ENCODE measurements at regions not wholly inside any gene's neighbourhood (a gene's known extent, or its start where the extent isn't known, plus 50 kb on each side); places are given as distances from the start of the nearest gene placed in this dataset.

- no peak for DNase-seq
These were observed 1186.3 kb downstream of the UQCRFS1 start for GRCh38 chr19:28026636-28027035.

- DNase-seq, result no peak
These were observed 1188.0 kb downstream of the UQCRFS1 start for GRCh38 chr19:28024920-28025319.

DNA sequence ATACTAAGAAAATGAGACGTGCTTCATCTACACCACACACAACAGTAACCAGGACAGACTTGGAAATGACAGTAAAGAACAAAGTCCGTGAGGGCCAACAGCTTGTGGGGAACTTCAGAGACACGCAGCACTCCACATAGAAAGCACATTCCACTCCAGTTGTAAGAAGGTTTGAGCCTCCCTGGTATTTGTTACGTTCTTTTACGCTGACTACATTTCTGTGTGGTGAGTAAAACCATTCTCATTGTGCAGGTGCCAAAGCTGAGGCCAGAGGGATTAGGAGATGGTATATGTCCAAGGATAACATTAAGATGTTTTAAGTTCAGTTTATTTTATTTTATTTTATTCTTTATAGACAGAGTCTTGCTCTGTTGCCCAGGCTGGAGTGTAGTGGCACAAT lies 1189.9 kb downstream of the UQCRFS1 start:
- DNase-seq, result no peak

GRCh38 chr19:28022506-28022905 lies 1190.4 kb downstream of the UQCRFS1 start:
- no peak for DNase-seq

DNA sequence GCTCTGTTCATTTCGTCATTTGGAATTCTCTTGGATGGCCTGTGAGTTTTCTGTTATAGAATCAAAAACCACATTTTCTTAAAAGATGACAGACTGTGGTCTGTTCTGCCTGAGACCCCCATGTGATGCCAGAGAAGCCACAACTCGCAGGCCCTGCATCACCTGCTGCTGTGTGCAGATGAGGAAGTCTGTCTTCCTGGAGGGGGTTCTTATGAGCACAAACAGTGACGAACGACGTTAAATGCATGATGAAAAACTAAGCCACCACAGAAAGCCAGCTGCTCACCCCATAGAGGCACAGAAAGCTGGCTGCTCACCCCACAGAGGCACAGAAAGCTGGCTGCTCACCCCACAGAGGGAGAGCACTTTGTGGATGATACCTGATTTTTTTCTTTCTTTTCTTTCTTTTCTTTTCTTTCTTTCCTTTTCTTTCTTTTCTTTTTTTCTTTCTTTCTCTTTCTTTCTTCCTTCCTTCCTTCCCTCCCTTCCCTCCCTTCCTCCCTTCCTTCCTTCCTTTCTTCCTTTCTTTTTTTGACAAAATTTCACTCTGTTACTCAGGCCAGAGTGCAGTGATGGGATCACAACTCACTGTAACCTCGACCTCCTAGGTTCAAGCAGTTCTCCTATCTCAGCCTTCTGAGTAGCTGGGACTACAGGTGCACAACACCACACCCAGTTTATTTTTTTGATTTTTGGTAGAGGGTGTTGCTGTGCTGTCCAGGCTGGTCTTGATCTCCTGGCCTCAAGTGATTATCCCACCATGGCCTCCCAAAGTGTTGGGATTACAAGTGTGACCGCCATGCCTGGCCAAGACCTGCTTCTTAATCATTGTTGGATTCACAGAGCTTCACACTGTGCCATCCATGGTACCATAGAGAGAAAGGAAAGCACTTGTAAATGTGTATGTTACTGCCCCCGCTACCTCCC lies 1191.4 kb downstream of the UQCRFS1 start:
- DNase-seq, result no peak

- DNase-seq, result no peak
These were observed 1192.2 kb downstream of the UQCRFS1 start for GRCh38 chr19:28020619-28021258.

GRCh38 chr19:28019901-28020300 lies 1193.0 kb downstream of the UQCRFS1 start:
- no peak for DNase-seq

- DNase-seq, result no peak
These were observed 1193.6 kb downstream of the UQCRFS1 start for GRCh38 chr19:28019371-28019770.

- no peak for DNase-seq
These were observed 1194.5 kb downstream of the UQCRFS1 start for GRCh38 chr19:28018499-28018898.

DNA sequence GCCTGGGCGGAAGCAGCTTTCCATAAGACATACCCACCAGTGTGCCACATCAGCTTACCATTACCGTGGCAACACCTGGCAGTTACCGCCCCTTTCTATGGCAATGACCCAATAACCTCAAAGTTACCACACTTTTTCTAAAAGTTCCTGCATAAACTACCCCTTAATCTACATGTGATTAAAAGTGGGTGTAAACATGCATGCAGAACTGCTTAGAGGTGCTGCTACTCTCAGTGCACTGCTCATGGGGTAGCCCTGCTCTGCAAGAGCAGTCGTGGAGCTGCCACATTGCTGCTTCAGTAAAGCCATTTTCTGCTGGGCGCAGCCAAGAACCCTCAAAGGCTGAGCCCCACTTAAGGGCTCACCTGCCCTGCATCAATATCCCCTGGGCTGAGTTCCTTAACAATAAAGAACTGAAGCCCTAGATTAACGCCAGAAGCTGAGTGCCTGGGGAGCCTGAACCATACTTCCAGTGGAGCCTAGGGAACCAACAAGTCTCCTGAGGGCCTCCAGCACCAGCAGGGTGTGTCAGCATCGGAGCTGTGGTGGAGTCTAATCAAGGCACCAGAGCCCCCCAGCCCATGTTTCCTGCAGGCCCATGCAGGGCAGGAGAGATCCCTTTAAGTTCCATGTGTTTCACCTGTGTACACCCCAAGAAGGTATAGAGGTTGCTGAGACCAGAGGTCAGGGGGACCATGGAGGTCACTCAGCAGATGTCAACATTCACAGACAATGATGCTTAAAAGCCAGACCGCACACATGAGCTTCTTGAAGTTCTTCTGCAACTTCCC lies 1198.1 kb downstream of the UQCRFS1 start:
- no peak for DNase-seq

- DNase-seq, result no peak
These were observed 1200.6 kb downstream of the UQCRFS1 start for GRCh38 chr19:28012361-28012760.

GRCh38 chr19:28010656-28011055 lies 1202.3 kb downstream of the UQCRFS1 start:
- no peak for DNase-seq

- DNase-seq, result no peak
These were observed 1203.3 kb downstream of the UQCRFS1 start for GRCh38 chr19:28009696-28010095.

DNA sequence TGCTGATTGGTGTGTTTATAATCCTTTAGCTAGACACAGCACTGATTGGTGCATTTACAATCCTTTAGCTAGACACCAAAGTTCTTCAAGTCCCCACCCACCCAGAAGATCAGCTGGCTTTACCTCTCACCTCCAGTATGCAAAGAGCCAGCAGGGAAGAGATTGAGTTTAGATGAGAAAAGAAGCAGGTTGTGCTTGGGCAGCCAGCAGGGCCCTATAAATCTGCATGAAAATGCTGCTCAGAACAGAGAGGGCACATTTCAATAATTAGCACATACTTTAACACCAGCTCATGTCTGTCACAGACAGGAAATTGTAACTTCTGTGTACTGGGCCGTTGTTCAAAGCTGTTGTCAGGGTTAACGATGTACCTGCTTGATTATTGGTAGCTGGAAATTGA lies 1204.3 kb downstream of the UQCRFS1 start:
- no peak for DNase-seq

DNA sequence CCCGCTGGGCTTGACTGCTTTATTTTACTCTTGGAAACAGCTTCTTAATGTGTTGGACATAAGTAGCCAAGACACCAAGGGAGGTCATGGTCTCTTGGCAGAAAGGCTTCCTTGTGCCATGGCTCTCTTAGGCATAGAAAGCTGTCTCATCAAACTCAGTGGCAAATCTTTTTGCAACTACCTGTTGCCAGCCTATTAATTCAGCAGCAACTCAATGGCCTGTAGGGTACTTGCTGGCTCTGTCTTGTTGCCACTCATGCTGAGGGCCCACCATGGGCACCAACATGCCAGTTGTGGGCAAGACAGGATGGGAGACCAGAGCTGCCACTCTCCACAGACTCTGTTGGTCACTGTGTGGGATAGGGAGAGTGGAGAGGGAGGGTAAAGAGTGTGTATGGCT lies 1209.4 kb downstream of the UQCRFS1 start:
- no peak for DNase-seq

- DNase-seq, result no peak
These were observed 1215.9 kb downstream of the UQCRFS1 start for GRCh38 chr19:27997069-27997468.

DNA sequence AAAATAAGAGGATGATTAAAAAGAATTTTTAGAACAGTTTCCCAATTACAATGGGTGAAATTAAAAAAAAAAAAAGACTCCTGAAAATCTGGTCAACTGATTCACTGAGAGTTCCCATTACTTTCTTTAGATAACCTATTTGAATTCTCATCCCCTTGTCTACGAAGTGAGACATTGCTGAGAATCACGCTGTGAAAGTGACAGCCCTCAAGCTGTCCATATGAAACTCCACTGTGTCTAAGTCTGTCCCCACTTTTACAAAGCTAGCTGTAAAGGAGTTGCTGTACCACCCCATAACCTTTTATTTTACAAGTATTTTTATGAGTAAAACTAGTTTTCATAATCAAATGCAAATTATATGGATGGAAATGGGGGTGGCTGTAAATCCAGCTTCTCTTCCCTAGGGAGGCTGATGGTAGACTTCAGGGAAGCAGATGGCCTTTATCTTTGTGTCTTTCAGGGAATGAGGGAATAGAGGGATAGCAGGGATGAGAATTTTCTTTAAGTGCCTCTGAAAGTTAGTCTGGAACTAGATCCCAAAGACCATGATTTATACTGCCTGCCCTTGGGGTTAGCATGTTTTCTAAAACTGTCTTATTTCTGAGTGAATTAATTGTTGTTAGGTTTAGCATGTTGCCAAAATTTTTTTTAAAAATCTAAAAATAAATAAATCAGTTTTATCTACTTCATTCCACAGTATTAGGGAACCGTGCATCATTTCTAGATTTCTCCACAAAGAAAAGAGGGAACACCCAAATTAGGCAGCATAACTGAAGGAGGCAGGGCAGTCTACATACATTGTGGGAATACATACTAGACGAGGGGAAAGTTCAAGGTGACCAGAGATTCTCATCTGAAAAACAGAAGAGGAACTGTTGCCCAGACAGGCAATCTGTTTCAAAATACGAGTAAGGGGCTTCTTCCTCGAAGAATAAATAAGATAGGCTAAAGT lies 1219.1 kb downstream of the UQCRFS1 start:
- DNase-seq, result no peak

DNA sequence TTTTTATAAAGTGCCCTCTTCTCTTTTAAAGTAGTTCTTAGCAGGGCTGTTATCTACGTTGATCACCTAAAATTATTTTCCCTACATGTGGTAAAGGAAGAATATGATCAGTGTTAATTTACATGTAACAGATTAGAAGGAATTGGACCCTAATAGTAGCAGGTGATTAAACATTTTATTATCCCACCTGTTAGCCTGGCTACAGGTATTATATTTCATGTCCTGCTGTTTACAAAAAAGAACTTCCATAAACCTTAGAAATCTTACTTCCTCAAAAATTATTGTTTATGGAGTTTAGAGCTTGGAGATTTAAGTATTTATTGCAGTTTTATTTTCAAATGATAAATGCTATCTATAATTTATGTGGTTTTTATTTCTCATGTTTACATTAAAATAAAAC lies 1226.7 kb downstream of the UQCRFS1 start:
- DNase-seq, result no peak

DNA sequence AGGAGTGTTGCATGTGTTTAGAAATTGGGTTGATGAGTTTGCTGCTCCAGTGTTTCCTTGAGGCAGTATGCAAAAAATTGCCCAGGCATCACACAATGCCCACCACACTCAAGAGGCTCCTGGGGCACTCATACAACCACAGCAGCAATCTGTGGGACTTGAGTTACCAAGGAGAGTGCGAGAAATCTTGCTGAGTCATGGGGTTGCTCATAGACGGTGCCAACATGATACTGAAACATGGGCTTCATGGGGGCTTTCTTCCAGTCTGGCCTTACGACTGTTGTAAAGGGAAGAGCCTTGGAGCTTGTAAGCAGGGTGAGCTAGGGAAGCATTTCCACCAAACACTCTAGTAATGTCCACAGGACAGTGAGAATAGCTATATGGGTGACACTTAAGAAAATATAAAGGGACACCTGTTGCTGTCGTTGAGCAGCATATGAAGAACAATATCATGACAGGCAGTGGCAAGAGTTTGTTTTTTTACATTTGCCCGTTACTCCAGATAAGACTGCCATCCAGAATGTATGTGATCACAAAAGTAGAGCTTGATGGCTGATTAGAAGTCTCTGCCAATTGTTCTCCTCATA lies 1237.4 kb downstream of the UQCRFS1 start:
- no peak for DNase-seq

GRCh38 chr19:27974082-27974513 lies 1238.9 kb downstream of the UQCRFS1 start:
- peak; percentile 46 for DNase-seq

DNA sequence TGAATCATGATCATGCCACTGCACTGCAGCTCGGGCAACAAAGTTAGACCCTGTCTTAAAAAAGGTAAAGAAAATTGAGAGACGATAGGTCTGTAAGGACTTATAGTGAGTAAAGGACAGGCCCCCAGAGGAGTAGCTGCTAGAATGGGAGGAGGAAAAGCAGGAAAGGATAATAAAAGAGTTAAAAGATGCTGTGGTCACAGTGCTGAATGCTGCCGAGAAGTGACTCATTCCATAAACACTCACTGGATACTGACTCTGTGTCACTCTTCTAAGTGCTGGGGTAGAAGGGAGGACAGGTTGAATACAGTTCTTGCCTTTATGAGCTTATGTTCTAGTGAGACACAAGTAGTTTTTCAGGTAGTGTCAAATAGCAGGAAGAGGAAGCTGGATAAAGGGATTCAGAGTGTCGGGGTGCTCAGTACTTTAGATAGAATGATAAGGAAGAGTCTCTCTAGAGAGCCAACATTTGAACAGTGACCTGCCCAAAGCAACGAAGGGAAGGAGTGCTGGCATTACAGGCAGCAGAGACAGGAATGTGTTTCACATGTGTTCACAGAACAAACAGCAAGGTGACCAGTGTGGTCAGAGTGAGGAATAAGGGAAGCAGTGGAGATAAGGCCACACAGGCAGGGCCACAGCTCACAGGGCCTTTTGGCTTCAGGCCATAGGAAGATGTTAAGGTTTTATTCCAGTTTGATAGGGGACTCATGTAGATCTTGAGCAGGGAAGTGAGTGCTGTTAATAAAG lies 1240.5 kb downstream of the UQCRFS1 start:
- DNase-seq, result peak; percentile 14
